Middle frontal gyrus (tissue), 1 donor: ENCODE measurements at regions not wholly inside any gene's neighbourhood (a gene's known extent, or its start where the extent isn't known, plus 50 kb on each side); places are given as distances from the start of the nearest gene placed in this dataset.

ENCODE experiments used
- DNase-seq: peaks from one replicate; pipeline ENCODE4 v3.0.0-alpha.2; 2015; ENCODE audit warnings: low spot score; ENCODE audit errors: extremely low spot score

GRCh38 chr1:95370691-95371562 is 136.9 kb downstream of the RWDD3 start:
- no peak for DNase-seq

GRCh38 chr1:95371666-95372282 is 137.8 kb downstream of the RWDD3 start:
- no peak for DNase-seq

GRCh38 chr1:95375174-95375573 is 141.2 kb downstream of the RWDD3 start:
- DNase-seq, result no peak

- DNase-seq, result no peak
Measured at GRCh38 chr1:95380909-95381308, 146.9 kb downstream of the RWDD3 start.

GRCh38 chr1:95382000-95382786 is 148.2 kb downstream of the RWDD3 start:
- no peak for DNase-seq

- DNase-seq, result no peak
Measured at GRCh38 chr1:95383111-95383510, 149.1 kb downstream of the RWDD3 start.

GRCh38 chr1:95384567-95384966 is 150.6 kb downstream of the RWDD3 start:
- no peak for DNase-seq

- no peak for DNase-seq
Measured at GRCh38 chr1:95386371-95386770, 152.4 kb downstream of the RWDD3 start.

GRCh38 chr1:95386915-95387314 is 152.9 kb downstream of the RWDD3 start:
- no peak for DNase-seq

GRCh38 chr1:95388031-95388430 is 154.0 kb downstream of the RWDD3 start:
- DNase-seq, result no peak

- no peak for DNase-seq
Measured at GRCh38 chr1:95393434-95393833, 159.4 kb downstream of the RWDD3 start.

- DNase-seq, result no peak
Measured at GRCh38 chr1:95396557-95396956, 162.5 kb downstream of the RWDD3 start.

GRCh38 chr1:95402780-95403179 is 168.8 kb downstream of the RWDD3 start:
- no peak for DNase-seq

GRCh38 chr1:95406279-95406678 is 172.3 kb downstream of the RWDD3 start:
- no peak for DNase-seq

- DNase-seq, result no peak
Measured at GRCh38 chr1:95407131-95407885, 173.3 kb downstream of the RWDD3 start.

GRCh38 chr1:95407886-95408291 is 173.9 kb downstream of the RWDD3 start:
- DNase-seq, result peak; percentile 20

GRCh38 chr1:95408507-95409136 is 174.6 kb downstream of the RWDD3 start:
- no peak for DNase-seq

- DNase-seq, result no peak
Measured at GRCh38 chr1:95409276-95409675, 175.3 kb downstream of the RWDD3 start.

- no peak for DNase-seq
Measured at GRCh38 chr1:95409901-95410300, 175.9 kb downstream of the RWDD3 start.

- DNase-seq, result no peak
Measured at GRCh38 chr1:95415146-95415545, 181.1 kb downstream of the RWDD3 start.

- no peak for DNase-seq
Measured at GRCh38 chr1:95426772-95427171, 192.8 kb downstream of the RWDD3 start.
